NCI-H1436 (cell line): ENCODE measurements at regions not wholly inside any gene's neighbourhood (a gene's known extent, or its start where the extent isn't known, plus 50 kb on each side); places are given as distances from the start of the nearest gene placed in this dataset.
"Not testable (repeated sequence)": the region's sequence is repeated elsewhere in the genome, so short reads cannot be mapped to it uniquely, and the experiment has no call there.

Experiments
- DNase-seq: peaks from one replicate; lab custom pipeline; 2025; lab: John Stamatoyannopoulos, UW

- no peak for DNase-seq
Measured at GRCh38 chr4:178165251-178165950, 723.2 kb upstream of the AGA start.

- DNase-seq = no peak
Measured at GRCh38 chr4:178165951-178166308, 723.7 kb upstream of the AGA start.

- DNase-seq = no peak
Measured at GRCh38 chr4:178173771-178174170, 731.5 kb upstream of the AGA start.

- DNase-seq = no peak
Measured at GRCh38 chr4:178174756-178175155, 732.5 kb upstream of the AGA start.

GRCh38 chr4:178185517-178185916, 743.3 kb upstream of the AGA start:
- DNase-seq = no peak

GRCh38 chr4:178192611-178193010, 750.4 kb upstream of the AGA start:
- DNase-seq = no peak

GRCh38 chr4:178196751-178197374, 754.6 kb upstream of the AGA start:
- no peak for DNase-seq

- no peak for DNase-seq
Measured at GRCh38 chr4:178198691-178199090, 756.5 kb upstream of the AGA start.

- no peak for DNase-seq
Measured at GRCh38 chr4:178202422-178202821, 760.2 kb upstream of the AGA start.

- no peak for DNase-seq
Measured at GRCh38 chr4:178205826-178206225, 763.6 kb upstream of the AGA start.

- no peak for DNase-seq
Measured at GRCh38 chr4:178215309-178215708, 773.1 kb upstream of the AGA start.

- no peak for DNase-seq
Measured at GRCh38 chr4:178215763-178216162, 773.5 kb upstream of the AGA start.

GRCh38 chr4:178226421-178226820, 784.2 kb upstream of the AGA start:
- not testable (repeated sequence) for DNase-seq

GRCh38 chr4:178233906-178234305, 791.7 kb upstream of the AGA start:
- no peak for DNase-seq

- no peak for DNase-seq
Measured at GRCh38 chr4:178240891-178241290, 798.7 kb upstream of the AGA start.

GRCh38 chr4:178241601-178242118, 799.4 kb upstream of the AGA start:
- no peak for DNase-seq

GRCh38 chr4:178242655-178243054, 800.4 kb upstream of the AGA start:
- DNase-seq = no peak

- DNase-seq = no peak
Measured at GRCh38 chr4:178244785-178245184, 802.5 kb upstream of the AGA start.

- no peak for DNase-seq
Measured at GRCh38 chr4:178255172-178255571, 812.9 kb upstream of the AGA start.

GRCh38 chr4:178258603-178259002, 816.4 kb upstream of the AGA start:
- no peak for DNase-seq

GRCh38 chr4:178259566-178259965, 817.3 kb upstream of the AGA start:
- DNase-seq = no peak

- no peak for DNase-seq
Measured at GRCh38 chr4:178264001-178264400, 821.8 kb upstream of the AGA start.

GRCh38 chr4:178271386-178271785, 829.1 kb upstream of the AGA start:
- no peak for DNase-seq

GRCh38 chr4:178273168-178273567, 830.9 kb upstream of the AGA start:
- DNase-seq = no peak
